ENCODE measurements at regions not wholly inside any gene's neighbourhood (a gene's known extent, or its start where the extent isn't known, plus 50 kb on each side); places are given as distances from the start of the nearest gene placed in this dataset.

GRCh38 chr4:12144051-12144450 is 715.4 kb upstream of the HS3ST1 start:
- no peak for TF ChIP-seq POLR2A (IDR thresholded peaks at IDR 0.05)
- TF ChIP-seq CTCF (IDR thresholded peaks at IDR 0.05 in 4 of 5, conservative IDR thresholded peaks at IDR 0.05 in 1 of 5): no peak
